A549 (cell line): ENCODE measurements at regions not wholly inside any gene's neighbourhood (a gene's known extent, or its start where the extent isn't known, plus 50 kb on each side); places are given as distances from the start of the nearest gene placed in this dataset.

Source experiments
- ATAC-seq, 2 experiments: fragments of 200-7000 bp in 1 of 2; fragments of >200 bp in 1 of 2; cut with Nextera tagmentation in 1 of 2; cut with Tn5 transposase in 1 of 2; 3 replicates each; pipeline versions ENCODE4 v1.8.0 to v1.9.1; 2018 to 2020; ENCODE audit warnings: mild to moderate bottlenecking in 1 of 2, moderate library complexity in 1 of 2
- CTCF ChIA-PET: fragments of 300-600 bp; sonication (Branson Sonifier 250); formaldehyde crosslinking; extraction: SDS; loops from one replicate; lab custom pipeline; 2021; ENCODE audit warnings: antibody characterized with exemption, inconsistent platforms; lab: Yijun Ruan, JAX
- POLR2A ChIA-PET: fragments of 350-600 bp; formaldehyde crosslinking; extraction: SDS; loops from one replicate; lab custom pipeline; 2021; ENCODE audit warnings: antibody characterized with exemption, inconsistent platforms; lab: Yijun Ruan, JAX
- DNase-seq, 2 experiments: peaks; one replicate each; pipeline versions ENCODE4 v3.0.0 to v3.0.0-alpha.2; 2011 to 2016; ENCODE audit warnings: low read depth in 1 of 2, low spot score in 1 of 2
- FAIRE-seq: peaks from 2 replicates; lab custom pipeline; 2011; peaks lifted over from hg19 to GRCh38; lab: Jason Lieb, UNC
- H3K27ac ChIP-seq, 2 experiments: fragments of >200 bp; sonication (Bioruptor Twin); formaldehyde crosslinking; 3 replicates each; pipeline ENCODE4 v1.5.1; 2016 to 2017
- H3K4me1 ChIP-seq: fragments of >200 bp; sonication (Bioruptor Twin); formaldehyde crosslinking; 3 replicates; pipeline ENCODE4 v1.6.1; 2016
- H3K4me2 ChIP-seq: fragments of >200 bp; sonication (Bioruptor Twin); formaldehyde crosslinking; 3 replicates; pipeline ENCODE4 v1.6.1; 2016
- H3K4me3 ChIP-seq: fragments of >200 bp; sonication (Bioruptor Twin); formaldehyde crosslinking; 3 replicates; pipeline ENCODE4 v1.5.1; 2016
- H3K9me3 ChIP-seq: fragments of >200 bp; sonication (Bioruptor Twin); formaldehyde crosslinking; 3 replicates; pipeline ENCODE4 v1.6.1; 2016
- ATOH8 ChIP-seq: fragments of 250-450 bp; sonication (Bioruptor Pico); IDR thresholded peaks from 2 replicates; pipeline ENCODE4 v1.5.0; 2020; ENCODE audit warnings: low read depth, mild to moderate bottlenecking, moderate library complexity
- BCL3 ChIP-seq: fragments of >200 bp; sonication (Bioruptor Twin); formaldehyde crosslinking; IDR thresholded peaks from 3 replicates; pipeline ENCODE4 v1.6.1; 2016
- CBX2 ChIP-seq: fragments of 200-600 bp; sonication (generic); IDR thresholded peaks from 2 replicates; pipeline ENCODE4 v1.6.1; 2016; ENCODE audit warnings: low read depth, mild to moderate bottlenecking, borderline replicate concordance
- CBX8 ChIP-seq: fragments of 200-600 bp; sonication (generic); IDR thresholded peaks from 2 replicates; pipeline ENCODE4 v1.6.1; 2016
- CHD2 ChIP-seq: fragments of 150-350 bp; IDR thresholded peaks from 2 replicates; pipeline ENCODE4 v1.6.1; 2014; ENCODE audit warnings: low read length; ENCODE audit not compliant: partially characterized antibody
- CHD4 ChIP-seq: fragments of 200-600 bp; sonication (generic); IDR thresholded peaks from 2 replicates; pipeline ENCODE4 v1.6.1; 2016; ENCODE audit warnings: antibody characterized with exemption, mild to moderate bottlenecking, borderline replicate concordance
- EHF ChIP-seq: fragments of 250-450 bp; sonication (Bioruptor Pico); IDR thresholded peaks from 2 replicates; pipeline ENCODE4 v1.5.0; 2020; ENCODE audit warnings: mild to moderate bottlenecking
- ELK1 ChIP-seq: fragments of 150-350 bp; IDR thresholded peaks from 2 replicates; pipeline ENCODE4 v1.6.1; 2014; ENCODE audit warnings: low read depth, mild to moderate bottlenecking, low read length
- FOXS1 ChIP-seq: fragments of 250-450 bp; sonication (Bioruptor Pico); IDR thresholded peaks from 2 replicates; pipeline ENCODE4 v1.5.0; 2020; ENCODE audit warnings: mild to moderate bottlenecking, moderate library complexity
- GATA3 ChIP-seq: IDR thresholded peaks from 2 replicates; pipeline ENCODE4 v1.6.1; 2012; ENCODE audit warnings: borderline replicate concordance
- HDAC2 ChIP-seq: fragments of 200-600 bp; sonication (generic); IDR thresholded peaks from 2 replicates; pipeline ENCODE4 v1.6.1; 2016
- JUN ChIP-seq, 2 experiments: fragments of >200 bp; sonication (Bioruptor Twin); formaldehyde crosslinking; IDR thresholded peaks; 2 replicates in 1 of 2; 3 replicates in 1 of 2; pipeline ENCODE4 v1.6.1; 2016 to 2017
- MAZ ChIP-seq: fragments of 150-350 bp; IDR thresholded peaks from 2 replicates; pipeline ENCODE4 v1.6.1; 2014; ENCODE audit warnings: antibody characterized with exemption, low read depth, low read length, borderline replicate concordance
- MYC ChIP-seq: IDR thresholded peaks from 2 replicates; pipeline ENCODE4 v1.6.1; 2012; ENCODE audit warnings: mild to moderate bottlenecking, inconsistent platforms, low read length, improper control_type of control experiment, borderline replicate concordance
- NPAS2 ChIP-seq: fragments of 250-450 bp; sonication (Bioruptor Pico); IDR thresholded peaks from 2 replicates; pipeline ENCODE4 v1.8.0; 2022; ENCODE audit warnings: mild to moderate bottlenecking, moderate library complexity, borderline replicate concordance
- PHF8 ChIP-seq: fragments of 200-600 bp; sonication (generic); IDR thresholded peaks from 2 replicates; pipeline ENCODE4 v1.6.1; 2016; ENCODE audit warnings: low read depth, mild to moderate bottlenecking, antibody characterized with exemption, moderate library complexity, borderline replicate concordance
- POLR2A ChIP-seq: IDR thresholded peaks from 2 replicates; pipeline ENCODE4 v1.6.1; 2012; ENCODE audit warnings: mild to moderate bottlenecking, low read length
- RARB ChIP-seq: fragments of 250-450 bp; sonication (Bioruptor Pico); IDR thresholded peaks from 2 replicates; pipeline ENCODE4 v1.8.0; 2021; ENCODE audit warnings: mild to moderate bottlenecking, moderate library complexity
- RCOR1 ChIP-seq: fragments of 150-350 bp; IDR thresholded peaks from 2 replicates; pipeline ENCODE4 v1.6.1; 2014; ENCODE audit warnings: antibody characterized with exemption, low read length, low read depth
- REST ChIP-seq: fragments of 200-600 bp; sonication (generic); IDR thresholded peaks from 2 replicates; pipeline ENCODE4 v1.6.1; 2016; ENCODE audit warnings: antibody characterized with exemption, mild to moderate bottlenecking, moderate library complexity
- RNF2 ChIP-seq: fragments of 200-600 bp; sonication (generic); IDR thresholded peaks from 2 replicates; pipeline ENCODE4 v1.6.1; 2016; ENCODE audit warnings: low read depth, mild to moderate bottlenecking, antibody characterized with exemption, moderate library complexity, borderline replicate concordance
- TFCP2L1 ChIP-seq: fragments of 250-450 bp; sonication (Bioruptor Pico); IDR thresholded peaks from 2 replicates; pipeline ENCODE4 v1.5.0; 2021; ENCODE audit warnings: mild to moderate bottlenecking
- USF2 ChIP-seq: fragments of 450-650 bp; IDR thresholded peaks from 2 replicates; pipeline ENCODE4 v1.6.1; 2014; ENCODE audit warnings: antibody characterized with exemption
- ZC3H11A ChIP-seq: fragments of 450-650 bp; IDR thresholded peaks from 2 replicates; pipeline ENCODE4 v1.6.1; 2014; ENCODE audit warnings: antibody characterized with exemption, mild to moderate bottlenecking
- ZNF302 ChIP-seq: fragments of 250-450 bp; sonication (Bioruptor Pico); IDR thresholded peaks from 2 replicates; pipeline ENCODE4 v1.9.0; 2021; ENCODE audit warnings: inconsistent platforms, mild to moderate bottlenecking, moderate library complexity
- ZSCAN20 ChIP-seq: fragments of 250-450 bp; sonication (Bioruptor Pico); IDR thresholded peaks from 2 replicates; pipeline ENCODE4 v1.8.0; 2022; ENCODE audit warnings: mild to moderate bottlenecking, moderate library complexity
- WGBS: methylation state at CpG from one replicate; pipeline ENCODE4 v1.1.6; 2017; ENCODE audit errors: missing lambda C conversion rate; 5-methylcytosine and 5-hydroxymethylcytosine counted together

- TF ChIP-seq ZSCAN20 (CRISPR knock-in tag) (no peak), NPAS2 (CRISPR knock-in tag) (no peak), CBX2 (no peak), CHD2 (no peak), ZC3H11A (no peak), FOXS1 (CRISPR knock-in tag) (no peak), RCOR1 (no peak), ATOH8 (CRISPR knock-in tag) (no peak), RNF2 (no peak), ELK1 (no peak), RARB (CRISPR knock-in tag) (no peak), ZNF302 (CRISPR knock-in tag) (no peak), USF2 (no peak), CHD4 (no peak), JUN (IDR thresholded peaks at IDR 0.05) (no peak), PHF8 (no peak), HDAC2 (no peak), POLR2A (no peak), MYC (no peak), EHF (no peak)
- 0% methylated on average over 1 of the region's 1 CpG for WGBS
- FAIRE-seq (no peak), DNase-seq (no peak), ATAC-seq (no peak)
- ChIA-PET POLR2A (no interaction called here), CTCF (no interaction called here)
- H3K4me2 ChIP-seq, result no peak overlapping the region
- no peak overlapping the region for H3K27ac ChIP-seq
- no peaks in the 10 kb centered on the region for H3K4me1 ChIP-seq
- H3K4me3 ChIP-seq, result no peak overlapping the region
- no peaks in the 10 kb centered on the region for H3K9me3 ChIP-seq
Observed at GRCh38 chr18:14014456-14014855, 99.1 kb upstream of the MC2R start.

- H3K27ac ChIP-seq, result no peak overlapping the region
- FAIRE-seq (no peak), ATAC-seq (no peak), DNase-seq (no peak)
- H3K4me2 ChIP-seq, result no peak overlapping the region
- ChIA-PET CTCF (no interaction called here), POLR2A (no interaction called here)
- H3K9me3 ChIP-seq, result no peaks in the 10 kb centered on the region
- TF ChIP-seq TFCP2L1 (CRISPR knock-in tag) (no peak), EHF (no peak), GATA3 (no peak), REST (no peak), ATOH8 (CRISPR knock-in tag) (no peak), USF2 (no peak), MYC (no peak), BCL3 (no peak), MAZ (no peak), CHD4 (no peak), CBX8 (no peak), ZC3H11A (no peak), FOXS1 (CRISPR knock-in tag) (no peak)
- WGBS, result 0% methylated on average over 4 of the region's 7 CpGs
- no peaks in the 10 kb centered on the region for H3K4me1 ChIP-seq
- H3K4me3 ChIP-seq, result no peak overlapping the region
Observed at GRCh38 chr18:14000884-14001283, 85.5 kb upstream of the MC2R start.
